RWPE1 (cell line): ENCODE measurements at regions not wholly inside any gene's neighbourhood (a gene's known extent, or its start where the extent isn't known, plus 50 kb on each side); places are given as distances from the start of the nearest gene placed in this dataset.
"Not testable (repeated sequence)": the region's sequence is repeated elsewhere in the genome, so short reads cannot be mapped to it uniquely, and the experiment has no call there.

Experiments
- CTCF ChIA-PET: fragments of 350-600 bp; sonication (Branson Sonifier 250); formaldehyde crosslinking; extraction: SDS; loops from one replicate; lab custom pipeline; 2021; lab: Yijun Ruan, JAX
- POLR2A ChIA-PET: fragments of 400-600 bp; formaldehyde crosslinking; extraction: SDS; loops from one replicate; lab custom pipeline; 2020; ENCODE audit warnings: antibody characterized with exemption; ENCODE audit not compliant: low non-redundant PET; lab: Yijun Ruan, JAX
- DNase-seq: peaks from one replicate; pipeline ENCODE4 v3.0.0; 2012; ENCODE audit warnings: low spot score
- H3K27ac ChIP-seq: fragments of 450-650 bp; 2 replicates; pipeline ENCODE4 v1.5.1; 2017
- CTCF ChIP-seq: fragments of 450-650 bp; conservative IDR thresholded peaks from 2 replicates; pipeline ENCODE4 v1.5.1; 2017; ENCODE audit warnings: low read depth, mild to moderate bottlenecking

DNA sequence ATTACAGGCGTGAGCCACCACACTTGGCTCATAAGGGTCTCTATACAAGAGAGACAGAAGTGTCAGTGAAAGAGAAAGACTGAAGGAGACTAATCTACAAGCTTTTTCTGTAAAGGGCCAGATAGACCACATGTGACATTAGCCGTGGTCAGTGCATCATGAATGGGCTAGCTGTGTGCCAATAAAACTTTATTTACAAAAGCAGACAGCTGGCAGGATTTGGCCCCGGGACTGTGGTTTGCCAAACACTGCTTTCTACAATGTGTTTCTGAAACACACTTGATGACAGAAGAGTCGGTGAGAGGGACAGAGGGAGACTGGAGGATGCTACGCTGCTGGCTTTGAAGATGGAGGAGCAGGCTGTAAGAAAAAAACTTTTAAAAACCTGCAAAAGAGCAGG is 285.4 kb downstream of the TFAP2C start:
- ChIA-PET CTCF (interaction anchor here (0.8 kb wide), 1 partner anchor 19 kb away, joined by 3 read pairs; no protein-coding TSS in a partner anchor), POLR2A (no interaction called here)
- no peak overlapping the region for H3K27ac ChIP-seq
- DNase-seq, result no peak
- TF ChIP-seq CTCF, result no peak

DNA sequence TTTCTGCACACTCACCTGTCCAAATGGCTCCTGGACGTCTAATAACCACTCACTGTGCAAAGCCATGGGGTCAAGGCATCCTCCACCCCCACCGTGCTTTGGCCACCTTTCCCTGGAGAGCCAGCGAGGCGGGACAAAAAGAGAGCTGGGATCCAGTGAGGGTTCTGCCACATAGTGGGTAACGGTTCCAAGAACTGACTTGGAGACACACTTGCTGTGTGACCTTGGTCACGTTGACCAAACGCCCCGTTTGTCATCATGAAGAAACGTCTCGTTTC is 287.2 kb downstream of the TFAP2C start:
- CTCF ChIA-PET, result no interaction called here
- no peak for DNase-seq
- H3K27ac ChIP-seq, result no peak overlapping the region
- POLR2A ChIA-PET, result no interaction called here
- TF ChIP-seq CTCF, result no peak

- ChIA-PET CTCF (interaction anchor here (0.6 to 1.0 kb wide), 2 partner anchors 54 to 282 kb away, joined by 3 to 5 read pairs; no protein-coding TSS in a partner anchor), POLR2A (interaction anchor here (0.6 kb wide), 1 partner anchor 1419 kb away, joined by 4 read pairs; no protein-coding TSS in a partner anchor)
- not testable (repeated sequence) for DNase-seq, H3K27ac ChIP-seq
Observed at GRCh38 chr20:56920041-56920440, 290.9 kb downstream of the TFAP2C start.

DNA sequence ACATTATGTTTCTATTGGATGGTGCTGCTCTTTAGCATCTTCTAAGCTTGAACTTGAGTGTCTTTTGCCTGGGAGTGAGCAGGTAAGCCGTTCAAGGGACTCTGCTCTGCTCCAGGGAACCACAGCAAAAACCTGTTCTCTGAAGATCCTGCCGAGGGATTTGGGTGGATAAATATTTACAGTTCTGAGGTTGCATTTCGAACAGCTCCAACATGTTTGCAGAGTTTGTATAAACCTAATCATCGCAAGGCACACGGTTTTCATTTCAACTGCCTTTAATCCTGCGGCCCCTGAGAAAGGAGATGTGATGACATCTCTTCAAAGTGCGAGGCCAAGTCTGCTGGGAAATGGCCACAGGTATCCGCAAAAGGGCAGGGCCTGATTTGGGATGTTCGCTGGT is 293.4 kb downstream of the TFAP2C start:
- TF ChIP-seq CTCF, result no peak
- H3K27ac ChIP-seq, result no peak overlapping the region
- POLR2A ChIA-PET, result no interaction called here
- DNase-seq, result no peak
- CTCF ChIA-PET, result no interaction called here

- TF ChIP-seq CTCF, result no peak
- ChIA-PET POLR2A (no interaction called here), CTCF (no interaction called here)
- DNase-seq, result no peak
- no peak overlapping the region for H3K27ac ChIP-seq
Observed at GRCh38 chr20:56924292-56925081, 295.4 kb downstream of the TFAP2C start.

- no peak for TF ChIP-seq CTCF
- no peak for DNase-seq
- CTCF ChIA-PET, result no interaction called here
- POLR2A ChIA-PET, result no interaction called here
- H3K27ac ChIP-seq, result no peak overlapping the region
Observed at GRCh38 chr20:56925082-56925830, 296.1 kb downstream of the TFAP2C start.

DNA sequence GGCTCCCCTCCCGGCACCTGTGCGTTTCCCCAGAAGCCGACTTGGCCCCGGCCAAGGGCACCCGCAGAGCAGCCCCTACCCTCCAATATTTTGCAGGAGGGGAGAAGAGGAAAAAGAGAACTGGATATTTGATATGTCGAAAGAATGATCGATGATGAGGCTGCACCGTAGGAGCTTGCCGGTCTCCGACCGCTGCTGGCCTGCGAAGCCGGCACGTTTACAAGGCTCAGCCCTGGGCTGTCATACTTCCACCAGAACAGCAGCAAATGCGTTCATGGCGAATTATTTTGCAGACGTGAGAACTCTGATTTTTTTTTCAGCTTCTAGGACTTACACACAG is 296.7 kb downstream of the TFAP2C start:
- TF ChIP-seq CTCF, result no peak
- ChIA-PET POLR2A (no interaction called here), CTCF (no interaction called here)
- H3K27ac ChIP-seq, result no peak overlapping the region
- DNase-seq, result no peak
